ENCODE measurements at regions not wholly inside any gene's neighbourhood (a gene's known extent, or its start where the extent isn't known, plus 50 kb on each side); places are given as distances from the start of the nearest gene placed in this dataset.

- intact Hi-C loops (cut with DNase I): loop anchor here (10.0 kb wide), 1 partner anchor 386 kb away; no protein-coding TSS in a partner anchor
- DNase-seq (ENCODE audit: low spot score): no peak
Observed at GRCh38 chr3:132180337-132180791, 136.8 kb upstream of the ACP3 start.

GRCh38 chr3:132183811-132184210 lies 133.4 kb upstream of the ACP3 start:
- intact Hi-C loops (cut with DNase I): loop anchor here (10.0 kb wide), 1 partner anchor 389 kb away; no protein-coding TSS in a partner anchor
- DNase-seq (ENCODE audit: low spot score): no peak

GRCh38 chr3:132187746-132188145 lies 129.5 kb upstream of the ACP3 start:
- intact Hi-C loops (cut with DNase I): loop anchor here (10.0 kb wide), 1 partner anchor 393 kb away; no protein-coding TSS in a partner anchor
- DNase-seq (ENCODE audit: low spot score): no peak

- intact Hi-C loops (cut with DNase I): loop anchor here (10.0 kb wide), 1 partner anchor 395 kb away; no protein-coding TSS in a partner anchor
- no peak for DNase-seq (ENCODE audit: low spot score)
Observed at GRCh38 chr3:132189601-132190000, 127.6 kb upstream of the ACP3 start.

- intact Hi-C loops (cut with DNase I): no loop called here
- no peak for DNase-seq (ENCODE audit: low spot score)
Observed at GRCh38 chr3:132196113-132196512, 121.1 kb upstream of the ACP3 start.

- DNase-seq (ENCODE audit: low spot score): no peak
- intact Hi-C loops (cut with DNase I): no loop called here
Observed at GRCh38 chr3:132198516-132198915, 118.7 kb upstream of the ACP3 start.

GRCh38 chr3:132199451-132199850 lies 117.8 kb upstream of the ACP3 start:
- intact Hi-C loops (cut with DNase I): no loop called here
- no peak for DNase-seq (ENCODE audit: low spot score)

GRCh38 chr3:132202586-132202985 lies 114.6 kb upstream of the ACP3 start:
- intact Hi-C loops (cut with DNase I): no loop called here
- no peak for DNase-seq (ENCODE audit: low spot score)

- DNase-seq (ENCODE audit: low spot score): no peak
- intact Hi-C loops (cut with DNase I): no loop called here
Observed at GRCh38 chr3:132203889-132204596, 113.2 kb upstream of the ACP3 start.

GRCh38 chr3:132205609-132206008 lies 111.6 kb upstream of the ACP3 start:
- intact Hi-C loops (cut with DNase I): no loop called here
- no peak for DNase-seq (ENCODE audit: low spot score)

GRCh38 chr3:132209855-132210254 lies 107.4 kb upstream of the ACP3 start:
- intact Hi-C loops (cut with DNase I): no loop called here
- DNase-seq (ENCODE audit: low spot score): no peak

GRCh38 chr3:132210476-132211346 lies 106.5 kb upstream of the ACP3 start:
- no peak for DNase-seq (ENCODE audit: low spot score)
- intact Hi-C loops (cut with DNase I): no loop called here

- intact Hi-C loops (cut with DNase I): no loop called here
- DNase-seq (ENCODE audit: low spot score): no peak
Observed at GRCh38 chr3:132211896-132212295, 105.3 kb upstream of the ACP3 start.

- intact Hi-C loops (cut with DNase I): no loop called here
- DNase-seq (ENCODE audit: low spot score): no peak
Observed at GRCh38 chr3:132218817-132219755, 98.1 kb upstream of the ACP3 start.

GRCh38 chr3:132220986-132221385 lies 96.2 kb upstream of the ACP3 start:
- no peak for DNase-seq (ENCODE audit: low spot score)
- intact Hi-C loops (cut with DNase I): no loop called here

- intact Hi-C loops (cut with DNase I): no loop called here
- no peak for DNase-seq (ENCODE audit: low spot score)
Observed at GRCh38 chr3:132222868-132223538, 94.2 kb upstream of the ACP3 start.

- DNase-seq (ENCODE audit: low spot score): no peak
- intact Hi-C loops (cut with DNase I): no loop called here
Observed at GRCh38 chr3:132225664-132226063, 91.5 kb upstream of the ACP3 start.

- intact Hi-C loops (cut with DNase I): no loop called here
- DNase-seq (ENCODE audit: low spot score): no peak
Observed at GRCh38 chr3:132228923-132229322, 88.3 kb upstream of the ACP3 start.

- intact Hi-C loops (cut with DNase I): no loop called here
- DNase-seq (ENCODE audit: low spot score): no peak
Observed at GRCh38 chr3:132229641-132230040, 87.6 kb upstream of the ACP3 start.
